NCI-H2171 (cell line): ENCODE measurements at regions not wholly inside any gene's neighbourhood (a gene's known extent, or its start where the extent isn't known, plus 50 kb on each side); places are given as distances from the start of the nearest gene placed in this dataset.

Experiments used
- DNase-seq: peaks from one replicate; lab custom pipeline; 2025; lab: John Stamatoyannopoulos, UW

DNA sequence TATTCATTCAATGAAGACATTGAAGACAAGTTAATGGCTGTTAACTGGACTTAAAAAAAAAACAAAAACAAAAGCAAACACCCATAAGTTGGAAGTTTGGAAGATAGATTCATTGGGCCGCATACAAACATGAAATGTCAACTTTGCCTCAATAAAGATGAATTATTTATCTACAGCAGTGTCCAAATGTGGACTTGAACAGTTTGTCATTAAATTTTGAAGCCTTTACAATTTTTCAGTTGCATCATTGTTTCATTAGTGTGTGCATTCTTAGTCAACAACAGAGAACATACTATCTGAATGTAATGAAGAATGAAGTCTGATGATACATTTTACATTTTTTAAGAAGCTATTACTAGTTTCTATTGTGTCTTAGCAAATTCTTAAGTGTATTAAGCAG, 152.1 kb downstream of the SLIT2 start:
- DNase-seq, result no peak

DNA sequence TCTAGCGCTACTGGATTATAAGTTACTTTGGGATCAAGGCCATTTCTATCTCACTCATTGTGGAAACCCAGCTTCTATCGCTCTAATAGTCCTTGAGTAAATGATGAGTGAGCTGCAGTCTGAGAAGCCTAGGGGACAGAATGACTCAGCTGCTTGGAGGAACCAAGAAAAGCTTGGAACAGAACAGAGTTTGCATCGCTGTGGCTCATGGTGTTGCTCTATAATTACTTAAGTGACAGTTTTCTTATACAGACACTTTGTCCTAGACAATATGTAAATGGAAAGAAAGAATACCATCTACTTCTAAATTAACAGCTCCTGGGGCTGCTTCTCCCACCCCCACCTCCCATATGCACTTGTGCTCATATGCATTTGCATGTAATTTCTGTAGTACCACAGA, 156.9 kb downstream of the SLIT2 start:
- DNase-seq, result no peak

DNA sequence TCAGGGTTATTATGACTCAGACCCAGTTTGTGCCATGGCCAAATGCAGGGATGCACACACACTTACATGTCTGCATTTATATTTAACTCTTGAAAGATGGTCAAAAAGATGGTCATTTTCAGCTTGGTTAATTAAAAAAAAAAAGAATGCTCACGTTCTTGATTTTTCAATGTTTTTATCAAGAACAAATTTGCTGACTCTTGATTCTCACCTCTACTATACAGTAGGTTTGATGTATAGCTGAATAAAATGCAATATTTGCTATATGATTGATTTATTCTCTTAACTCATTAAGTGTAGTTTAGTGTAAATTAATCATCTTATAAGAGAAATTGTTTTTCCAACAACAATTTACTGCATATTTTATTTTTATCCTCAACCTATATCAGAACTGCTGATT, 160.4 kb downstream of the SLIT2 start:
- no peak for DNase-seq

DNA sequence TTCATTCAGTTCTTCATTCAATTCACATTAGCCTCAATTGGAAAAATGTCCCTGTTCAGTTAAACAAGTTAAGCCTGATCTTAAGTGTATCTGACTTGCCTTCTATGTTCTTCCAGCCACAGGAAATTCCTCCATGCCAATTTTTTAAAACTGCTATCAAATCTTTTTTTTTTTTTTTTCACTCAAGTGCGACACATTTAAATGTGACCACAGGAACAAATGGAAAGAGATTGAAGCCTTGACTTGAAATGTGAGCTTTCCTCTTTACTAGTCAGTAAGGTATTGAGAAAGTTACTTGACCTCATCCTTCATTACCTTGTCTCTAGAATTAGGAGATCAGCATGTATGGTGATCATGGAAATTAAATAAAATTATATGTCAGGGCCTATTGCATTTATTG, 165.1 kb downstream of the SLIT2 start:
- no peak for DNase-seq

DNA sequence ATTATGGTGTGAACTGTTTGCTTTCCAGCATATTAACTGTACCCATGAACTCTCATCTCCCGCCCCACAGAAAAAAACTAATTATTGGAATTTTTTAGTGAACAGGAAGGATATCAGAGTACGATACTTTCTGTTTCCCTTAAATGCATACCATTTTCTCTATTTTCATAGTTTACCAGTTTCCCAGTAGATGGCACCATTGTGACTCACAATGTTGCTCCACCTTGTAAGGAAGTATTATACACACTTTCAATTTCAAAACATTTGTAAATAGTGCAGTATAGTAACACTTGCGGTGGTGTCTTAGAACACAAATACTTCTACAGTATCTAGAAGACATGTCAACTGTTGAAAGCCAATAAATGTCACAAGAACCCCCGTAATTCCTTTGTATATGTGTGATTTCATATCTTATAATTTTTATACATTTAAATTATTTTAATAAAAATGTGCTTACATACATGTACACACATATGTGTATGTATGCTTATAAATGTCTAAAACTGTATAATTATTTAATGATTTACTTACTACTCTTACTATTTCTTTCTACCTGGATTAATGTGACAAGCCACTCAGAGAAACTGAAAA, 167.3 kb downstream of the SLIT2 start:
- no peak for DNase-seq

DNA sequence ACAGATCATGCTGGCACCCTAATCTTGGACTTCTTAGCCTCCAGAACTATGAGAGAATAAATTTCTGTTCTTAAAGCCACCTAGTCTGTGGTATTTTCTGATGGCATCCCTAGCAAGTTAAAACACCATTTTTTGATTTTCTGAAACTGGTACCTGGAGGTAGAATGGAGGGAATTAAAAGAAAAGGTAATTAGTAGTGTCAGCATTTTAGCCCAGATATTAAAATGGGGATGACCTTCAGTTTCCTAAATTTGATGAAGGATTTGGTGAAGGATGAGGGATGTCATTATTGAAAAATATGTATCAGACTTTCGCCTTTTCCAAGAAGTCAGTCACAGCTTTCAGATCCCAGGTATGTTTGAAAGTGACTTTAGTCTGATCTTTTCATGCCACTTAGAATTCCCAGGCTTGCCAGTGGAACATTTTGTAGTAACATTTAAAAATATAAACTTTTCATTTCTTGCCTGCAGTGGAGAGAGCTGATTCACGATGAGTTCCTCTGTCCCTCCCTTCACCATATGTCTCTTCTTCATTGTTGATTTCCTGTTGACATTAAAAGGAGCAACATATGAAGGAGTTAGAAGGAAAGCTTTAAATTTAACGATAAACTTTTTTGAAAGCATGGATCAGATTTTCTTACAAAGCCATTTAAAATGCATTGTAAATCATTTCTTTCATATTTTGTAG, 169.4 kb downstream of the SLIT2 start:
- DNase-seq, result no peak

DNA sequence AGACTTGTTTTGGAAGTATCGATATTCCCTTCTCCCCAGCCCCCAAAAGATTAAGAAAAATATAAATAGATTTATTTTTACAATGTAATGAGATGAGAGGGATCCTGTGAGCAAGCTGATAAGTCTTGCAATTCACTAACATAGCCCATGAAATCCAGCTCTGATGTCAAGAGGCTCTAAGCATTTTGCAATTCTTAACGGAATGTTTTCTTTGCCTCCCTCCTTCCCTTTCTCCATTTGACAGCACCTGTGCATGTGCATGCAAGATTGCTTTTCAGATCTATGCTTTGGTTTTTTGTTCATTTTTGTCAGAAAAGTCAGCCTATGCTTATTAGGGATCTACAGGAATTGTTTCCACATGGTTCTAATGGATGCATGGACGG, 169.9 kb downstream of the SLIT2 start:
- no peak for DNase-seq

DNA sequence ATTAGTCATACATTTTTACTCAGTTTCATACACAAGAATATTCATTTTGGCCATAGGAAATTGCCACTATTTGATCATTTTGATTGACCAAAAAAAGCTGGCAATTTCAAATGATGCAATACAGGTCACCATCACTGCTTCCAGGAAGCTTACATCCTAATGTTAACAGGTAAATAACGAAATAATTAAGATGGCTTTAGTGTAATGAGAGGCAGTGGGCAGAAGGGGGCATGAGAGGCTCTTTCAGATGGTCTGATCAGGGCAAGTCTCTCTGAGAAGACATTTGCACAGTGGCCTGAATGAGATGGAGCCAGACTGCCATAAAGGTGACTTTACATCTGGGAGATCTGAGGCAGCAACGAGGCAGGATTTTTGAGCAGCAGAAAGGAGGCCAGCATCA, 170.7 kb downstream of the SLIT2 start:
- no peak for DNase-seq

DNA sequence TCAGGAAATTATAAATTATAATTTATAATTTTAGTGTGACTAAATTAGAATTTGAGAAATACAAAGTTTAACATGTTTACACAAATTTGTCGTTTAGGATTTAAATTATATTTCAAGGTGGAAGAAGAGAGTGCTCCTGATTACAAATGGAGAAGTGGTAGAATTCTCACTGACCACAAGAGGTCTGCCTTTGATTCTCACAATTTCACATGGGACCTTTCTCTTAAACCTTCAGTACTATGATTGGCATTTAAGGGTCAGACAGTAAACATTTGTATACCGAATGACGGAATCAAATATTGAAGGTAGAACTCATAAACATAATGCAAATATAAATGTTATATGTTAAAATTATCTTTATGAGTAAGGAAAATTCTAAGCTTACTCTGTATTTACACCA, 171.7 kb downstream of the SLIT2 start:
- DNase-seq, result no peak

DNA sequence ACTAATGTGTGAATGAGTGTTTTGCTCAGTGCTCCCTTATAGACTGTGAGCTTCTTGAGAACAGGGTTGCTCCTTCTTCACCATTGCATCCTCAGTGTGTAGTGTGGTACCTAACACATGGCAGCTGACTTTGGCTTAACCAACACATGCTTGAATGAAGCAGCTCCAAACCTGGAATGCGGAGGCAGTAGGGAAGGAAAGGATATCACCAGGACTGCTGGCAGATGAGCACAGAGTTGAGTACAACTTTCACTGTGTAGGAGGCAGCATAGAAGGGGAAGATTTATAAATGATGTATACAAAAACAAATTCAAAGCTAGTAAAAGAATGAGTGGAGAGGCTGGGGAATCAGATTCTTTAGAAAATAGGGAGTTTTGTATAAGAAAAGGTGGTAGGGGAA, 174.3 kb downstream of the SLIT2 start:
- no peak for DNase-seq

DNA sequence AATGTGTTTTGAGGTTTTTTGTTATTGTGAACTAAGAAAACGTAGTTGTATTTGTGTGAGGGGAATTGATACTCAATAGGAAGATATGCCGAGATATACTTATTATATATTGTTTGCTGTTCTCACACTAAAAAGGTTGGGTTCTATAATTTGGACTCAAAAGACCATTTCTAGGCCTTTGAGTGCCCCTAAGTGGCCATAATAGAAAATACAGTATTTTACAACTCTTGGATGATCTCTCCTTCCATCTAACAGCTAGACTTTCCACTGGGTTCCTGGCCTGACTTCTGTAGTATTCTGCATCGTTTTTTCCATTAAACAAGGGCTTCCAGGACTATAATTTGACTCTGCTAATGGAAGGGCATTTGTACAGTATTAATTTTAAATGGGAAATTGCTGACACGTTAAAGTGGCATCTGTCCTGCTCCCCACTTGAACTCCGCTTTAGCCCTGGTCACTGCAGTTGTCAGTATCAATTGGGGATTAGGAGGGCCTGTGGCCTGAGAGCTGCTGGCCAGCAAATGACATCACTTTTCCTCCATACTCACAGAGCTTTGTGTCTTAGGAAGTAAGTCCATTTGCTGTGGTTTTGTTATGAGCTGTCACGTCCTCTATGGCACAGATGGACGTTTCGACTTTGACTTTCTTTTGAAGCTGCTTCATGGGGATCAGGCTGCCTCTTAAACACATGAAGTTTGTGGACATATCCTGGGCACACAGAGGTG, 176.9 kb downstream of the SLIT2 start:
- no peak for DNase-seq

DNA sequence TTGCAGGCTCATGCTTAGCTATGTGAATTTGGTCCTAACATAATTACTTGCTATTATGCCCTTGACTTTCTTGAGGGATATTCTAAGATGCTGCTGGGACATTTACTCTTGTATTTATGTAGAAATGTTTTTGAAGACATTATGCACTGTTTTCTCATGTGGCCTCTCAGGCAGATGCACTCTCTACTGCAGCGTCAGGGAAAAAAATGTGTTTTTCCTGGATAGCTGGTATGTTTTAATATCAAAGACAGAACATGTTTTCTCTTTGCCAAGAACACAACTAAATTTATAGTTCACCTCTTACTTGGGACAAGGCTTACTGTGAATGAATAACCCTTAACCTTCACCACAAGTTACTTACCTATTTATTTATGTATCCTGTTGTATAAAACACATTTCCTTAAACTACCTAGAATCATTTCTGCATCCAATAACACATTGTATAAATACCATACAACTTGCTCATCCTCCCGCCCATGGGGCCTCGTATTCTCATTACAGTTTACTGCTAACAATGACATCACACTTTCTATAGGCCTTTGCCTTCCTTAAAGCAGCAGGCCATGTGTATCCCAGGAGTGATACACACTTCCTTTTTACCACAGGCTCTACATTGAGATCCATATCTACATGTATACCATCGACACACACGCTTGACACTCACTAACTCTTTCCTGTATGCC, 178.7 kb downstream of the SLIT2 start:
- no peak for DNase-seq

DNA sequence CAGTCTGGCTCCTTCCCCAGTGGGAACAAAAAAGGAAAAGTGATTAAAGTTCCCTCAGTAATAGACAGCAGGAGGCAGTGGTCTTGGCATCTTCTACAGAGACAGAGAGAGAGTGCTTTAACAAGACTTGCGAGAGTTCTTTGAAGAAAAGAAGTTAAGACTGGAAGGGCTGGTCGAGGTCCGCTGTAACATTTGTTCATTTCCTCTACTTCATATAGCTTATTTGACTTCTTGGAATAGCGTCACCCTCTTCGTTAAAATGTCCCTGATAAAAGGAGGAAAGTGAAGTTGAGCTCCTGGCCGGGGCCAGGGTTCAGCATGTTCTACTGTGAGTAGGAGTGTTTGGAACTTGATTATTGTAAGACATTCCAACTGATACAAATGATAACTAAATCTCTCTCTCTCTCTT, 179.8 kb downstream of the SLIT2 start:
- no peak for DNase-seq

DNA sequence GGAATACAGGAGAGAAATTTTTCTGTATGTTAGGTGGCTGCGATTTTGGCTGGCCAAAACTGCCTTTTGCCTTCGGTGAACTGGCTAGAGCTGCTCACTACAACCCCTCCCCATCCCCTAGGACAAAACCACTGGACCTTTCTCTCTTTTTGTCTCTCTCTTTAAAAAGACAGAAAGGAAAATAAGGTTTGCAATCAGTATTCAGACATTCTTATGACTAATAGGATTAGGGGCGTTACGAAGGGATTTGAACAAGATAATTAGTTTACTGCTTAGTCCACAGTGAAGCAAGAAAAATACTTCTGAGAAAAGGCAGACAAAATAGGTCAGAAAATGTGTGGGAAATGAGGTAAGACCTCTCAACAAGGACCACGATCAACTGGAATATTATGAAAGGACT, 180.4 kb downstream of the SLIT2 start:
- DNase-seq, result no peak

DNA sequence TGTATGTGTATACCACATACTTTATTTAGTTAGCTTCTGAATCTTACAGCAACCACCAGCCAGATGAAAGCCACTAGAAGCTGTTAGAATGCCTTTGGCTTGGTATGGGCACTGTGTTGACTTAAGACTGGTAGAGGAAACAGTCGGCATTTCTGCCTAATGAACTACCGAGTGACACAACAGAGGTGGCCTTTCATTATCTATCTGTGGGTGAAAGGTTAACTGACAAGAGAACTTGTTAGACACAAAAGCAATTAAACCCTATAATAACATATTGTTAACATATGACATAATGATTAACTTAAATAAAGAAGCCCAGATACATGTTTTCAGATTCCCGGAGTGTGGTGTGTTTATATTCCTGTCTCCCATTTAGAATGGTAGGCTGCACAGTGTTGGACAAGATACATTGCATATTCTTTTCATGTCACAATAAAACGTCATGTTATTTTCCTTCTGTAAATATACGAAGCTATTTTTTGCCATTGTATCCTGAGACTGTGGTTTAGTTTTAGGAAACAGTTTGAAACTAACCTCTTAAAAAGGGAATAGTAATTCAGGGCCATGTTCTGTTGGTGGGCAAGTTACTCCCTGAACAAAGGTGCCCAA, 181.5 kb downstream of the SLIT2 start:
- DNase-seq, result no peak

DNA sequence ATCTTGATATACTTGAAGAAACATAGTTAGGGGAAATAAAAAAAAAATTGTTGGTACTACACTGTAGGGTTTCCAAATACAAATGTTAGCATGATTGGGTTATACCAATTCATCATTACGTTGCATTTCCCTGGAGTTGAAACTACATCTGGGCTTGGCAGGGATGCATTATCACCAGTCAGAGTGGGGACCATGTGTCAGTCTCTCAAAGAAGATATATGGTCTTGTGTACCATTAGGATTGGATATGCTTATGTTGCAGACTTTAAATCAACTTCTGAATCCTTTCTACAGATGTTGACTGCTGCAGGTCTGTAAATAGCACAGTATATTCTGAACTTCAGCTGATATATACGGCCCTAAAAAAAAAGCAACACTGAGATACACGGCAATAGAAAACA, 188.5 kb downstream of the SLIT2 start:
- no peak for DNase-seq

DNA sequence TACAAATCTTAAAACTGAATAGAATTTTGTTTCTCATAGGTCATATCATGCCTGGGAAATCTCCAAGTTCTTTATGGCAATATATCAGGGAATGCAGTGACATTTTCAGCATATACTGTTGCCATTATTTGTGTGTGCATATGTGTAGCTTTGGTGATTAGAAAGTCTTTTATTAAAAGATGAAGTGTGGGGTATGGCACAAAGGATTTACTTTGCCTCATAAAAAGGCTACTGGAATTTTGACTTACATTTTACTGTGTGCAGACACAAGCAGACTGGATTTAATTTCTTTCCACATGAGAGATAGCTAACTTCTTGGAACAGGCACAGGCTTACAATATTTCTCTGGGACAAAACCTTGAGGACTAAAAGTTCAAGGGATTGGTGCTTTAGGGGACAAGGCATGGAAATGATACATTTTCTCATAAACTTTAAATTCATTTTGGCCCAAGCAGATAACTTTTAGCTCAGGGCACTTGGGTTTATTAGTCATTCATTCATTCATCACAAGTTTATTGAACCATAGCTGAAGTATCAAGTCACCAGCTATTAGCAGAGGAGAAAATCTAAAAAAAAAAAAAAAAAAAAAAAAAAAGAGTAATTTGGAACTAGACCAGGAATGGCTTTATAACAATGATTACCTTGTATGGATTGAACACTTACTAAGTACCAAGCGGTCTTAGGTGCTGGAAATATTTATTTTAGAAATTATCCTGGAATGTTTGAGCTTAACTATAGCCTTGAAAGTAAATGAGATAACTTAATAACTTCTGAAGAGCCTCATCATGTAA, 191.5 kb downstream of the SLIT2 start:
- no peak for DNase-seq

DNA sequence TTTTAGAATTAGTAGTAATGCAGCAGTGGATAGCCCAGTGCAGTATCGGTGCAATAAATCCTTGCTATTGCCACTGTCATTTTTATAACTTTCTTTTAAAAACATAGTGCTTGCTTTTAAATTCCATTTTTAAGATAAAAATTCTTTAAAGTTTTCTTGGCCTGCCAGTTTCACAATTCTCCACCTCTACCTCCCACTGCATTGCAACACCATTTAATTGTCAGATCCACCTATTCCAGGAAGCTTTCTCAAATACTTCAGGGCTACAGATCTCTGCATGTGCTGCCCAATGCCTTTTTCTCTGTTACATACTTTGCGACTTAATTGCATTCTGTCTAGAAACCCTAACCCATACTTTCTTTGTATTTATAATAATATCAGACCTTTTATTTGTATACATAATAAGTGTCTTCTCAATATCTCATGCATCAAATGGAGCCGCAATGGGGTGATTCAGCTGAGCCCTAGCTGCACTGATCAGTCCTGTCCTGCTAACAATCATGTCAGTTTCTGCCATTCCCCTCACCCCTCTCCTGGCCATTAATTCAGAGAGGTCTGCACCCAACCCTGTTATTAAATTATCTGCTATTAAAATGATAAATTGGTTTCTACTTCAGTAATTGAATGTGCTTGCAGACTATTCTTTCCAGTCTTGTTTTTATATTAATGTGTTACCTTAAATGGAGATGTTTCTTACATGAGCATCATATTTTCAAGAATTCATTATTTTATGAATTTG, 193.1 kb downstream of the SLIT2 start:
- DNase-seq, result no peak

DNA sequence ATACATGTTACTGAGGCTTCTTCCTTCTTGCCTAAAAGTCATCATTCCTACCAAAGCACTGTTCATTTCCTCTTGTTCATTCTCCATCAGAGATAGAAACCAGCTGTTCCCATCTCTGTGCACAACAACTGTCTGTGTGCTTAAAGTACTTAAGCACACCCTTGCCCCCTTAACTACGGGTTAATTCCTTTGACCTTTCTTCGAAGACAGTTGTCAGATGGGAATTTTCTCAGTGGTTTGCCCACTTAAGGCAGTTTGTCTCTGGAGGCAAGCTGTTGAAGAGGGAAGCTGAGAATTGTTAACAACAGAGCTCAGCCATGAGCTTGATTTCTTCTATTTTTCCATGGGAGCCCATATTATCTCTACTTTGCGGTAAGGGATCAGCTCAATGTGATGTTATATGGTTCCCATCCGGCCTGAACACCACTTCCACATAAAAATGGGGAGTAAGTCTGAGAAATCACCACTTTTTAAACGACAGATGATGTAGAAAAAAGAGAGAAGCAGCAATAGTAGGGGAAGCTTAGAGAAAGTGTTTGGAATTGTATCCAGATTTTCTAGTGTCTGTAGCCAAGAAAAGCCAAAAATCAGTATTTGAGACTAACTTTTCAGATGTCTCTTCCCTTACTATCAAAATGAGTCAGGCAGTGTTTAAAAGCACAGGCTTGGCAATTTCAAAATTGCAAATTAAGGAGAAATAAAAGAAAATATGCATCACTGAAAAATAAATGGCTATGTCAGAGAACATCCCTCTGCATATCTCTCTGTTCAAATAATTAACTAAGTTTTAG, 194.4 kb downstream of the SLIT2 start:
- no peak for DNase-seq

DNA sequence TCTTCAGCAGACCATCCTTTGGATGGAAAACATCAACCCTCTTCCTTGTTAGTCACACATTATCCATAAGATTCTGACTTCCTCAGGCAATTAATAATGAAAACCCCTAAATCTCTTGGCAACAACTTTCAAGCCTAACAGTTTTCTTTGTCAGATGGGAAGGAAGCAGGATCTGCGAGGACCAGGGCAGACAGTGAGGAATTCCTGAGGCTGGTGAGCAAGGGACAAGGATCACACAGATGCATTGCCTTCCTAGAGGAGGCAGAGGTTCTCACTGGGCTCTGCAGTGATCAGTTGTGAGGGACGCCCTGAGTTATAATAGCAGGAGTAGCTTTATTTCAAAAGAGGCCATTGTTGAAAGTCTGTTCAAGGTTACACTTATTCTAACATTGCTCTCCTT, 195.4 kb downstream of the SLIT2 start:
- DNase-seq, result no peak
